ENCODE measurements at regions not wholly inside any gene's neighbourhood (a gene's known extent, or its start where the extent isn't known, plus 50 kb on each side); places are given as distances from the start of the nearest gene placed in this dataset.

GRCh38 chr6:139920027-139920775 is 545.8 kb upstream of the CITED2 start:
- Histone ChIP-seq H3K27me3 (ENCODE audit: insufficient read depth, insufficient read length) (no peaks in the 10 kb centered on the region), H3K9me3 (ENCODE audit: insufficient read depth, low read length) (no peaks in the 10 kb centered on the region), H3K36me3 (ENCODE audit: insufficient read depth, insufficient read length, low read length) (no peaks in the 10 kb centered on the region), H3K4me3 (ENCODE audit: insufficient read length, low read depth) (no peak overlapping the region), H3K9ac (ENCODE audit: insufficient read length, low read depth) (no peak overlapping the region), H3K4me1 (ENCODE audit: insufficient read depth, insufficient read length) (no peaks in the 10 kb centered on the region)
- DNase-seq (ENCODE audit: low read depth, low spot score), result no peak
- TF ChIP-seq ZNF274 (IDR thresholded peaks at IDR 0.05; ENCODE audit: low read depth, low read length) (no peak), YY1 (IDR thresholded peaks at IDR 0.05; ENCODE audit: insufficient read depth, insufficient read length) (no peak), SUZ12 (IDR thresholded peaks at IDR 0.05; ENCODE audit: extremely low read depth, insufficient read depth, insufficient read length) (no peak)

DNA sequence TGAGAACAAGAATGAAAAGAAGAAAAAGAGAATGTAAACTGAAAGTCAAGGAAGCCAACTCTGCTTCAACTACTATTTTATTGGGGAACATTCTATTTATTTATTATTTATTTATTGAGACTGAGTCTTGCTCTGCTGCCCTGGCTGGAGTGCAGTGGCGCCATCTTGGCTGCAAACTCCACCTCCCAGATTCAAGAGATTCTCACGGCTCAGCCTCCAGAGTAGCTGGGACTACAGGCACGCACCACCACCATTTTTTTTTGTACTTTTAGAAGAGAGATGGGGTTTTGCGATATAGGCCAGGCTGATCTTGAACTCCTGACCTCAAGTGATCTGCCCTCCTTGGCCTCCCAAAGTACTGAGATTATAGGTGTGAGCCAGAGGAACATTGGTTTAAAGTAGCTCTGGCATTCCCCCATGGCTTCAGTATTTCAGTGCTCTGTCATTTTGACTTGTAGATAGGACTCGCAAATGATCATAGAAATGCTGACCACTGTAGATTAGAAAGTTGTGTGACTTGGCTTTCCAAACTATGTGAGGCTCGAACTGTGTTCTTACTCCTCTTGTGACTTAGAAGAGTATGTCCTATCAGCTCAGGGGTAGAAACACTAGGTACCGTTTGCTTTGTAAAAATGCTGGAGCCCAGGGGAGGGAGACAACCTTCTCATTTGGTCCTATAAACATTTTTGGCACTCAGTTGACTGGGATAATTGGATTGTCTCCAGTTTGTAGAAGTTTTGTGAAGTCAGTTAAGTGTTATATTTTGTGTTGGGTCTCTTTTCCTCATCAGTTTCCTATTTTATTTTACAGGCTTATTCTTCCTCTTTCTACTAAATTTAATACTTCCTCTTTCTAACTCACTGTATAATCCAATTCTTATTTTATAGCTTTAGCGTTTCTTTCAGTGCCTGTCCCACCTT is 544.9 kb upstream of the CITED2 start:
- no peak overlapping the region for H3K9ac ChIP-seq (ENCODE audit: insufficient read length, low read depth)
- H3K36me3 ChIP-seq (ENCODE audit: insufficient read depth, insufficient read length, low read length), result no peaks in the 10 kb centered on the region
- H3K4me1 ChIP-seq (ENCODE audit: insufficient read depth, insufficient read length), result no peaks in the 10 kb centered on the region
- no peak overlapping the region for H3K4me3 ChIP-seq (ENCODE audit: insufficient read length, low read depth)
- no peaks in the 10 kb centered on the region for H3K27me3 ChIP-seq (ENCODE audit: insufficient read depth, insufficient read length)
- TF ChIP-seq SUZ12 (IDR thresholded peaks at IDR 0.05; ENCODE audit: extremely low read depth, insufficient read depth, insufficient read length) (no peak), YY1 (IDR thresholded peaks at IDR 0.05; ENCODE audit: insufficient read depth, insufficient read length) (no peak), ZNF274 (IDR thresholded peaks at IDR 0.05; ENCODE audit: low read depth, low read length) (no peak)
- no peaks in the 10 kb centered on the region for H3K9me3 ChIP-seq (ENCODE audit: insufficient read depth, low read length)
- DNase-seq (ENCODE audit: low read depth, low spot score), result no peak

DNA sequence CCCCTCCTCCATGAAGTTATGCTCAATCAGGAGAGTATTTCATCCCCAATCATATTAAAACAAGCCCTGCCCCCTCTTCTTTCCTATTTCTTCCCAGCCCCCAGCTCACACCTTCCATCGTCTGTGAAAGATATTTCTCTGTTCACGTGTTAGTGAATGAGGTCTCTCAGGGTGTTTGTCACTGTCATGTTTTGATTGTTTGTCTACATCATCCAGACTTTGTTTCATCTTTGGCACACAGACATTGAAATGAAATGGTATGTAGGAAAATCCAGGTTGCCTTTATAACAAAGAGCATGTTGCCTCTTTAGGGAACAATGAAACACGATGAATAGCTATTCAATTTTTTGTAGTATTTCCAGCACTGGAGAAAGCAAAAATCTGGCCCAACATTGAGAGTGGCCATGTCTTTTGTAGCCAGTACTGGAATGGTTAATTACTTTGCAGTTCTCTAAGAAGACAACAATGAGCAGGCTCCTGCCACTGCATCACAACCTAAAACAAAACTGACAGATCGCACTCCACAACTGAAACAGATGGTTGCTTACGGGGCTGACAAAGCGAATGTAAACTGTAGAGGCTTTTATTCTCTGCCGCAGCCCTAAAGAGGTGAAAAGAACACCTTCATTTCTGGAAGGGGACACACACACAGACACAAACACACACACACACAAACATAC is 543.6 kb upstream of the CITED2 start:
- no peak for TF ChIP-seq ZNF274 (IDR thresholded peaks at IDR 0.05; ENCODE audit: low read depth, low read length)
- H3K4me1 ChIP-seq (ENCODE audit: insufficient read depth, insufficient read length), result no peaks in the 10 kb centered on the region
- H3K9me3 ChIP-seq (ENCODE audit: insufficient read depth, low read length), result no peaks in the 10 kb centered on the region
- H3K4me3 ChIP-seq (ENCODE audit: insufficient read length, low read depth), result no peak overlapping the region
- no peak overlapping the region for H3K9ac ChIP-seq (ENCODE audit: insufficient read length, low read depth)
- no peak for DNase-seq (ENCODE audit: low read depth, low spot score)
- no peaks in the 10 kb centered on the region for H3K27me3 ChIP-seq (ENCODE audit: insufficient read depth, insufficient read length)
- no peaks in the 10 kb centered on the region for H3K36me3 ChIP-seq (ENCODE audit: insufficient read depth, insufficient read length, low read length)

GRCh38 chr6:139914910-139915309 is 540.5 kb upstream of the CITED2 start:
- H3K4me3 ChIP-seq (ENCODE audit: insufficient read length, low read depth), result no peak overlapping the region
- no peak for DNase-seq (ENCODE audit: low read depth, low spot score)
- no peaks in the 10 kb centered on the region for H3K4me1 ChIP-seq (ENCODE audit: insufficient read depth, insufficient read length)
- H3K27me3 ChIP-seq (ENCODE audit: insufficient read depth, insufficient read length), result no peaks in the 10 kb centered on the region
- TF ChIP-seq YY1 (IDR thresholded peaks at IDR 0.05; ENCODE audit: insufficient read depth, insufficient read length), result no peak
- no peak for TF ChIP-seq ZNF274 (IDR thresholded peaks at IDR 0.05; ENCODE audit: low read depth, low read length)
- H3K36me3 ChIP-seq (ENCODE audit: insufficient read depth, insufficient read length, low read length), result no peaks in the 10 kb centered on the region
- no peaks in the 10 kb centered on the region for H3K9me3 ChIP-seq (ENCODE audit: insufficient read depth, low read length)
- no peak overlapping the region for H3K9ac ChIP-seq (ENCODE audit: insufficient read length, low read depth)

DNA sequence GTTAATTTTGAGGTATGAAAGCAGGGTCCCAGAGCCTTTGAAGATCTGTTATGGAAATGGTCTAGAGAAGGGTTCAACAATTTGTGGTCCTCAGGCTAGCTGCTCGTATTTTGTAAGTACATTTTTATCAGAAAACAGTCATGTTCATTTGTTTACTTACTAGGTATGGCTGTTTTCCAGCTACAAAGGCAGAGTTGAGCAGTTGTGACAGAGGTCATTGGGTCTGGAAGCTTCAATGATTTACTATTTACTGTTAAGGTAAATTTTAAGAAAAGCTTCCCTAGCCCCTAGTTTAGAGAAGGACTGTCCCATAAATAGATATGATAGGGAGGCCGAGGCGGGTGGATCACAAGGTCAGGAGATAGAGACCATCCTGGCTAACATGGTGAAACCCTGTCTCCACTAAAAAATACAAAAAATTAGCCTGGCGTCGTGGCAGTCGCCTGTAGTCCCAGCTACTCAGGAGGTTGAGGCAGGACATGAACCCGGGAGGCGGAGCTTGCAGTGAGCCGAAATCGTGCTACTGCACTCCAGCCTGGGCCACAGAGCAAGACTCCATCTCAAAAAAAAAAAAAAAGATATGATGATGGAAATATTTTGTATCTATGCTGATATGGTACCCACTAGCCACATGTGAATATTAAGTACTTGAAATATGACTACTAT is 538.4 kb upstream of the CITED2 start:
- Histone ChIP-seq H3K4me1 (ENCODE audit: insufficient read depth, insufficient read length) (no peaks in the 10 kb centered on the region), H3K9me3 (ENCODE audit: insufficient read depth, low read length) (no peaks in the 10 kb centered on the region), H3K36me3 (ENCODE audit: insufficient read depth, insufficient read length, low read length) (no peaks in the 10 kb centered on the region), H3K9ac (ENCODE audit: insufficient read length, low read depth) (no peak overlapping the region), H3K4me3 (ENCODE audit: insufficient read length, low read depth) (no peak overlapping the region), H3K27me3 (ENCODE audit: insufficient read depth, insufficient read length) (no peaks in the 10 kb centered on the region)
- no peak for DNase-seq (ENCODE audit: low read depth, low spot score)
- TF ChIP-seq YY1 (IDR thresholded peaks at IDR 0.05; ENCODE audit: insufficient read depth, insufficient read length) (no peak), SUZ12 (IDR thresholded peaks at IDR 0.05; ENCODE audit: extremely low read depth, insufficient read depth, insufficient read length) (no peak), ZNF274 (IDR thresholded peaks at IDR 0.05; ENCODE audit: low read depth, low read length) (no peak)

DNA sequence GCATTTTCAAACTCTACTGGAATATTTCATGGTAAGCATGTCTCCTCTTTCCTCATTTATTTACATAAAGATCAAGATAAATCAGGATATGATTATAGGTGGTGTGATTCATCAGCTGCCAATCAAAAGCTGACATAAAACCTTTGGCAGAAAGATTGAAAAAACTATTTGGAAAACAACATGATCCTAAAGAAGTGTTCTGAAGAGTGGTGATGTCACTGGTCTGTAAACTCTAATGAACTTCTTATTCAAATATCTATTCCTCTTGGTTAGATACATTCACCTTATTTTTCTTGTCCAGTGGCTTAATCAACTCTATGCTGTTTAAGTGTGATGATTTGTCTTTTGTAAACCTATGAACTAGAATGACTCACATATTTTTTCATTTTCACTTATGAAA is 535.5 kb upstream of the CITED2 start:
- no peak overlapping the region for H3K9ac ChIP-seq (ENCODE audit: insufficient read length, low read depth)
- no peak overlapping the region for H3K4me3 ChIP-seq (ENCODE audit: insufficient read length, low read depth)
- H3K36me3 ChIP-seq (ENCODE audit: insufficient read depth, insufficient read length, low read length), result no peaks in the 10 kb centered on the region
- no peaks in the 10 kb centered on the region for H3K4me1 ChIP-seq (ENCODE audit: insufficient read depth, insufficient read length)
- DNase-seq (ENCODE audit: low read depth, low spot score), result no peak
- H3K9me3 ChIP-seq (ENCODE audit: insufficient read depth, low read length), result no peaks in the 10 kb centered on the region; the same call in 1 of the 2 replicates
- TF ChIP-seq ZNF274 (IDR thresholded peaks at IDR 0.05; ENCODE audit: low read depth, low read length), result no peak
- no peak for TF ChIP-seq YY1 (IDR thresholded peaks at IDR 0.05; ENCODE audit: insufficient read depth, insufficient read length)
- TF ChIP-seq SUZ12 (IDR thresholded peaks at IDR 0.05; ENCODE audit: extremely low read depth, insufficient read depth, insufficient read length), result no peak
- H3K27me3 ChIP-seq (ENCODE audit: insufficient read depth, insufficient read length), result no peaks in the 10 kb centered on the region
